HG03442 (cell line): ENCODE measurements at regions not wholly inside any gene's neighbourhood (a gene's known extent, or its start where the extent isn't known, plus 50 kb on each side); places are given as distances from the start of the nearest gene placed in this dataset.
A peak's percentile ranks its signal among the peaks of the same experiment; 100 is the strongest.
"Not testable (repeated sequence)": the region's sequence is repeated elsewhere in the genome, so short reads cannot be mapped to it uniquely, and the experiment has no call there.

Experiments
- ATAC-seq: cut with Tn5 transposase; IDR thresholded peaks from one replicate; pipeline ENCODE4 v1.9.1; 2021; ENCODE audit warnings: mild to moderate bottlenecking, moderate library complexity; ENCODE audit not compliant: unreplicated experiment

DNA sequence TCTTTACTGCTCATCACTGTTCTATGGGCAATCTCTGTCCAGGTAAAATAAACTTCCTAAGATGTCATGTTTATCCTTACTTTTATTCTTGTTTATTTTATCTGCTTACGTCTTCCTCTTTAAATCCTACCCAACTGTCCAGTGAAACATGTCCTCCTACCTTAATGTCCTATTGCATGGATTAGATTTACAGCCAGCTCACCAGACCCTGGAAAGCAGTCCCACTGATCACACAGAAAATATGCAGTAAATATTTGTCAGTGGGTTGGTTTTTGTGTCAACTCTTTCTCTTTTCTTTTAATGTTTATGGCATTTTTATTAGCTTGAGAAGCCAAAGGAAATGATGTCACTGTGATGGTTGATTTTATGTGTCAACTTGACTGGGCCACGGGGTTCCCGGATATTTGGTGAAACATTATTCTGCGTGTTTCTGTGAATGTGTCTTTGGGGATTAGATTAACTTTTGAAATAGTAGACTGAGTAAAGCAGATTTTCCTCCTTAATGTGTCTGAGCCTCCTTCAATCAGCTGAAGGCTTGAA lies 258.3 kb downstream of the SRGAP2C start:
- no peak for ATAC-seq

DNA sequence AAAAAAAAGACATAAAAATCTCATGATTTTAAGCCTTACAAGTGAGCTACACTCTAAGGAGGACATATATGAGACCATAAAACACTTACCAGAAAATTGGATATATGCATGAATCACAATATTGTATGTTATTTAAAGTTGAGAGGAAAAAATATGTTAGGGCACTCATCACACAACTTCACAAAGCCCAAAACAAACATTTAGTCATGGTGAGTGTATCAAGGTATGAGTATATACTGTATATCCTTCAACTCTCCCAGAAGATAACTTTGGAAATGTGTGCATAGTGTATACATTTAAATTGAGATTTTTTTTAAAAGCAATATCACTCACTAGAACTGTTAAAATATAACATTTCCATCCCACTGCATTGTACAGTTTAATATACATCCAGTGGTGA lies 259.3 kb downstream of the SRGAP2C start:
- ATAC-seq, result no peak

DNA sequence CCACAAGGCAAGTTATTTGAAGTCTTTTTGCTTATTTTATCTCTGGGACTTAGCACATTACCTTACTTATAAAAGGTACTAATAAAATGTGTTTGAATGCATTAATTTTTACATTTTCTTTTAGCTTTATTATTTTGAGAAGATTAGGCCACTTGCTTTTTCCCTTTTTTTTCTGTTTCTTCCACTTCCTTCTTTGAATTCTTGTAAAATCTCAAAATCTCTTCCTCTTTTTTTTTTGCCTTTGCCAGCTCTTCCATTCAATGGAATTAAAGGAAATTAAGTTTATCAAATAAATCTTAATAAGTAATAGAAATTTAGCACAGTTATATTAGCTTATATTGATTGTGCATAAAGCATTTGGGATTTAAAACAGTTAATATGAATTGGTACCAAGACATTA lies 260.9 kb downstream of the SRGAP2C start:
- no peak for ATAC-seq

DNA sequence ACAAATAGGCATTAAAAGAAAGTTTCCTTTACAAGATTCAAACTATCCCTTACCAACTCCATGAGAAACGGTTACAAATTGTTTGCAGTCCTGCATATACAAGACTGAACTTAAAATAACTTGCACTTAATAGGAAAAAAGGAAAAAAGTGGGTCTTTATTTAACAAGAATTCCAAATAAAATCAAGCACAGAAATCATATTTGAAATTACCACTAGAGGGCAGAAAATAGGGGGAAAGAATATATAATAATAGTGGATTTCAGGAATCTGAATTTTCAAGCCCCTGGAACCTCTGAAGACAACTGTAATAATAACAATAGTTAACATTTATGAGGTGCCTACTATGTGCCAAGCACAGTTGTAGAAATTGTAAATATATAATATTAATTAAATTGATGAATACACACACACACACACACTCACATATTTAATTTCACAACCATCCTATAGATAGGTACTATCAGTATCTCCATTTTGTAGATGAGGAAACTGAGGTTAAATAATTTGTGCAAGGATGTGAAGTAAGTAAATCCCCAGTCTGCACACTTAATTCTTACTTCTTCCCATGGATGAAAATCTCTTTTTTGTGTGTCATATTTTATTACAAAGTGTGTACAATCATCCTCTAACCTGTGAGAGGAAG lies 262.6 kb downstream of the SRGAP2C start:
- not testable (repeated sequence) for ATAC-seq

- not testable (repeated sequence) for ATAC-seq
These were observed 263.3 kb downstream of the SRGAP2C start for GRCh38 chr1:121448064-121448463.

DNA sequence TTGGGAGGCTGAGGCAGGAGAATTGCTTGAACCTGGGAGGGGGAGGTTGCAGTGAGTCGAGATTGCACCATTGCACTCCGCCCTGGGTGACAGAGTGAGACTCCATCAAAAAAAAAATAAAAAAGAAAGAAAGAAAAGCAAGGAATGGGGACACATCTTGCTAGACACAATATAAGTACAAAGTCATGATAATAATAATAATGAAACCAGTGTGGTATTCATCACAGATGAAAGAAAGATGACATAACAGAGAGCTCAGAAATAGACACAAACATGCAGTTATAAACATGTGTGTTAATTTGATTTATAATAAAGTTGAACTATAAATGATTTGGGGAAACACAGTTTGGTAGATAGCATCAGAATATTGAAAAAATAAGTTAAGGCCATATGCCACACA lies 264.1 kb downstream of the SRGAP2C start:
- ATAC-seq, result no peak

DNA sequence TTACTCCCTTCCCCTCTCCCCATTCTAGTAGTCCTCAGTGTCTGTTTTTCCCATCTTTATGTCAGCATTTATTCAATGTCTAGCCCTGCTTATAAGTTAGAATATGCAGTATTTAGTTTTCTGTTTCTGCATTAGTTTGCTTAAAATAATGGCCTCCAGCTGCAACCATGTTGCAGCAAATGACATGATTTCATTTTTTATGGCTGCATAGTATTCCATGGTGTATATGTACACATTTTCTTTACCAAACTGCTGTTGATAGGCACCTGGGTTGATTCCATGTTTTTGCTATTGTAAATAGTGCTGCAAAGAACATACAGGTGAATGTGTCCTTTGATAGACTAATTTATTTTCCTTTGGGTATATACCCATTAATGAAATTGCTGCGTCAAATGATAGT lies 267.7 kb downstream of the SRGAP2C start:
- ATAC-seq, result no peak

- peak; percentile 100 for ATAC-seq
These were observed 273.7 kb downstream of the SRGAP2C start for GRCh38 chr1:121458291-121459048.

GRCh38 chr1:121459235-121459634 lies 274.5 kb downstream of the SRGAP2C start:
- no peak for ATAC-seq

GRCh38 chr1:121469395-121469794 lies 284.6 kb downstream of the SRGAP2C start:
- ATAC-seq, result not testable (repeated sequence)

DNA sequence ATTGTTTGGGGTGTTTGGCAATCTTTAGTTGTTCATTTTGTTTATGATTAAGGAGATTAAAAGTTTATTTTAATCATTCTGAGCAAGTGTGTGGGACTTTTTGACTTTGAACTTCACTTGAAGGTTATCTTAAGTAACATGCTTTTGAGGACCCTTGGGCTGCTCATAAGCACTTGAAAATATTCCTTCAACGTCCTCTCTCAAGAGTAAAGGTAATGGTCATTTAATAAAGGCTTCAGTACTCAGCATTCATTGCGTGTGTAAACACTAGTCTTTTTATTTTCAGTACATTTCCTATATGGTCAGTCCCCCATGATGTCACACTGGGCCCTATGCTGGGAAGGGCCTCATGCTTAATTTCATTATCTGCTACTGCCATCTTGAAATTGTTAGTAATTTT lies 285.6 kb downstream of the SRGAP2C start:
- ATAC-seq, result not testable (repeated sequence)

DNA sequence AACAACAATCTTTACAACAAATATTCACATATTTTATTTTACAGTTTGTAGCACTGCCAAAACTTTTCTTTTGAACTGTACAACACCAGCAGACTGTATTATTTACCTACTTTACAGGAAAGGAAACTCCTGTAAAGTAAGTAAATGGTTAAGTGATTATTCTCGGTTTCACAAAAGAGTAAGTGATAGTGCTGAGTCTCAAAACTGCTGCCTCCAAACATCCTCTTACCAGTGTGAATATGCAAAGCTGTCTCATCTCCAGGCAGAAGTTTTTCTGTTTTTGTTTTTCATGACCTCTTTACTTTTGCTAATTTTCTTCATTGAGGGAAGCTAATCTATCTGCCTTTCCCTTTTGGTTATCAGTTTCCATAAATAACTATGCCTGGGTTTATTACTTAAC lies 286.7 kb downstream of the SRGAP2C start:
- peak; percentile 69 for ATAC-seq

GRCh38 chr1:121472017-121472416 lies 287.2 kb downstream of the SRGAP2C start:
- no peak for ATAC-seq

DNA sequence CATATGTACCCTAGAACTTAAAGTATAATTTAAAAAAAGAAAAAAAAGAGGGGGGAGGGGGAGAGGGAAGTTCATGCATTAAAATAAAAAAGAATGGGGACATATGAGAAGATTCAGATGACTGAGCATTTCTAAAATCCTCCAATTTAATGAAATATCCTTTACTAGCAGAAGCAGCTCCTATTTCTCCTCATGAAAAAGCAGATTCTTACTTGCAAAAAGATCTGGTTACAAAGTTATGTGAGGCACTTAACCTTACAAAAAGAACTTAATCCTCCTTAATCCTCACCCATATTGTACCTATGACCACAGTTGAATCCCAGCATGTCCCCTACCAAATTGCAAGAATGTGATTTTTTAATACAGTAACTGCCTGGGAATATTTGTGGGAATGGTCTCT lies 298.5 kb downstream of the SRGAP2C start:
- ATAC-seq, result no peak

DNA sequence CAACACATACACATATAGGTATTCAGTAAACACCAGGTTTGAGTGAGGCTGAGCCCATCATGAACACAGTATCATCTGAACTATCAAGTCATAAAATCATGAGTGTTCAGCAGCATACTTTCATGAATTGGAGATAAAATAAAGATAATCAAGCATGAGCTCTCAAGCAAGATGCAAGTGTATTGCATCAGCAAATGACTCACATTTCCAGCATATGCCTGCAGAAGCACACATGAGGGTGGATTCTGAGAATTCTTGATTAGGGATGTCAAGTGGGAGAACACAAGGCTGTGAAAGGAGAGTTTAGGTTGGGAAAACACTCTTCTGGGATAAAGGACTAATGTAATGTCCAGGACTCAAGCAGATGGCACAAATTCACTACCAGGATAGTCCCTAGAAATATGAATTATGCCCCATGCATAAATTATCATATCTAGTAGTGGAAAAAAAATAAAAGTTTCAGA lies 299.2 kb downstream of the SRGAP2C start:
- ATAC-seq, result no peak

GRCh38 chr1:121494796-121495195 lies 310.0 kb downstream of the SRGAP2C start:
- ATAC-seq, result not testable (repeated sequence)

- ATAC-seq, result not testable (repeated sequence)
These were observed 326.7 kb downstream of the SRGAP2C start for GRCh38 chr1:121511455-121511854.

- ATAC-seq, result not testable (repeated sequence)
These were observed 327.1 kb downstream of the SRGAP2C start for GRCh38 chr1:121511876-121512275.

DNA sequence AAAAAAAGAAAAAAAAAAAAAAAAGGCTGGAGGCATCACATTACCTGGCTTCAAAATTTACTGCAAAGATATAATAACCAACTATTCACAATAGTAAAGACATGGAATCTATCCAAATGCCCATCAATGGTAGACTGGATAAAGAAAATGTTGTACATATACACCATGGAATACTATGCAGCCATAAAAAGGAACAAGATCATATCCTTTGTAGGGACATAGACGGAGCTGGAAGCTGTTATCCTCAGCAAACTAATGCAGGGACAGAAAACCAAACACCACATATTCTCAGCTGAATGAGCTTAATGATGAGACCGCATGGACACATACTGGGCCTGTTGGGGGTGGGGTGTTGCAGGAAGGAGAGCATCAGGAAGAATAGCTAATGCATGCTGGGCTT lies 330.5 kb downstream of the SRGAP2C start:
- ATAC-seq, result no peak

DNA sequence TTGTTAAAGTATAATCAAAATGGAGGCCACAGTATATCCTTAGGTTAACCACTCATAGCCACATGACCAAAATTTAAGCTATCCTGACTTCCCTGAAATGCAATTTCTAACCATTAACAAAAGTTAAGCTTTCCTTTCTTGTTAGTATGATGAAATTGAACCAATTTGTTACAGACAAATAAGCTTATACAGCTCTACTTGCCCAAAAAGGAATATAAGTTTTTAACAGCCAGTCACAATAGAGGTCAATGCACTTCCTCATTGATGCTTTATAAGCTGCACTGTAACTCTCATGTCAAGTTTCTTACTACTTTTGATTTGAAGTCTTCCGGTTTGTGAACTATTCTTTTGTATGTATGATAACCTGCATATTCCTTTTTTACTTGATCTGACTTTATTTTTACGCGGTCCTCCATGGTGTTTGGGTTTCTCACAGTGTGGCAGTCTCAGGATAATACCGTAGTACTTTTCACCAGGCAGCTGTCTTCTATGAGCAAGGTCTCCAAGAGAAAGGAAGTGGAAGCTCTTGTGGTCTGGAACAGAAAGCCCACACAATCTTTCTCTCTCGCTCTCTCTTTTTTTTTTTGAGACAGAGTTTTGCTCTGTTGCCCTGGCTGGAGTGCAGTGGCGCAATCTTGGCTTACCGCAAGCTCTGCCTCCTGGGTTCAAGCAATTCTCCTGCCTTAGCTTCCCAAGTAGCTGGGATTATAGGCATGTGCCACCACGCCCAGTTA lies 331.6 kb downstream of the SRGAP2C start:
- peak; percentile 83 for ATAC-seq

- ATAC-seq, result no peak
These were observed 332.9 kb downstream of the SRGAP2C start for GRCh38 chr1:121517586-121518230.
